Prostate gland (tissue), 2 donors: ENCODE measurements at regions not wholly inside any gene's neighbourhood (a gene's known extent, or its start where the extent isn't known, plus 50 kb on each side); places are given as distances from the start of the nearest gene placed in this dataset.

ENCODE experiments used
- DNase-seq: peaks from one replicate; pipeline ENCODE4 v3.0.0-alpha.2; 2019; ENCODE audit warnings: low spot score
- H3K27ac ChIP-seq, 2 donors: fragments of 200-600 bp; sonication (generic); 2 replicates each; pipeline ENCODE4 v1.5.1; 2017 to 2019
- H3K27me3 ChIP-seq: fragments of 200-600 bp; sonication (generic); replicated peaks from 2 replicates; pipeline ENCODE4 v1.5.1; 2019; ENCODE audit not compliant: insufficient read depth
- H3K36me3 ChIP-seq, 2 donors: fragments of 200-600 bp; sonication (generic); 1 replicate in 1 of 2; 2 replicates in 1 of 2; pipeline versions ENCODE4 v1.5.1 to v1.8.1; 2017 to 2019
- H3K4me1 ChIP-seq: fragments of 200-600 bp; sonication (generic); replicated peaks from 2 replicates; pipeline ENCODE4 v1.5.1; 2019
- H3K4me3 ChIP-seq, 2 donors: fragments of 200-600 bp; sonication (generic); 2 replicates each; pipeline ENCODE4 v1.5.1; 2017 to 2019
- H3K9me3 ChIP-seq: fragments of 200-600 bp; sonication (generic); 2 replicates; pipeline ENCODE4 v1.5.1; 2017
- POLR2A ChIP-seq: fragments of 450-650 bp; IDR thresholded peaks from one replicate; pipeline ENCODE4 v1.6.1; 2016; ENCODE audit warnings: antibody characterized with exemption, mild to moderate bottlenecking
- POLR2AphosphoS5 ChIP-seq: sonication (generic); formaldehyde crosslinking; IDR thresholded peaks from one replicate; pipeline ENCODE4 v1.6.1; 2017; ENCODE audit warnings: antibody characterized with exemption
- WGBS: methylation state at CpG from one replicate; pipeline ENCODE4 v1.1.5; 2018; 5-methylcytosine and 5-hydroxymethylcytosine counted together
- intact Hi-C: fragments of 100-400 bp; cut with DNase I; formaldehyde crosslinking; loops from one replicate; pipeline ENCODE4 v1.14.2; 2022
- TF ChIP-seq, protein P1 (sequence below), 4 experiments: fragments of 200-600 bp in 2 of 4; fragments of 450-650 bp in 2 of 4; sonication (generic) in 2 of 4; IDR thresholded peaks; 1 replicate in 3 of 4; 2 replicates in 1 of 4; pipeline ENCODE4 v1.5.1; 2016 to 2019; ENCODE audit warnings: antibody characterized with exemption in 4 of 4, mild to moderate bottlenecking in 2 of 4, moderate library complexity in 2 of 4

DNA sequence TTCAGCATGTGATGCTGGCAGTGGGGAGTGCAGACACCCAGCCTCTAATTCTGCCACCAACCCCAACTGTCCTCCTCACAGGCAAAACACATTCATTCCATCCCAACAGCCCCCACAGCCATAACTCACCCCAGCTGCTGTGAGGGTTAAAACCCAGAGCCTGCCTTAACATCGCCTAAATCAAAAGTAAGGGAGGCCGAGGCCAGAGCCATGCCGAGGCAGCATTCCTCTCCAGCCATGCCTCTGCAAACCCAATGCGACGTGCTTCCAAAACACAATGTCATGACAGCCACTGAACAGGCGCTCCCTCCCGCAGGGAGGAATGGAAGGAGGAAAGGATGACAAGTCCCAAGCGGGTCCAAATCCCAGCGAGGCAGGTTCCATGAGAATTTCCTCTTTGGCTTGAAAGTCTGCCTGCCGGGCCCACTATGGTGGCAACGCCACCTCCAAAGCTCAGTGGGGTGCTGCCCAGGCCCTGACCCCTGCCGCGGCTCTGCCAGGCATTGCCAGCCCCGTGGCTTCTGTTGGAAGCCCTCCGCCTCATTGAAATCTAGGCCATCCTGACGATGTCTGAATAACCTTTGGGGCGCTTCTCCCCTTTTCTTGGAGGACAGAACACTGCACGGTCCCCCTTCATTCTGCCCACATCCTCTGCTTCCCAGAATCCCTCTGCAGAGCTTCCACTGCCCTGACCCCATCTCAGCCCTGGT is 472.3 kb downstream of the BRD1 start:
- H3K4me1 ChIP-seq: no peaks in the 10 kb centered on the region
- H3K9me3 ChIP-seq: no peaks in the 10 kb centered on the region
- intact Hi-C loops: no loop called here
- no peak for TF ChIP-seq POLR2A
- TF ChIP-seq, protein P1, sequence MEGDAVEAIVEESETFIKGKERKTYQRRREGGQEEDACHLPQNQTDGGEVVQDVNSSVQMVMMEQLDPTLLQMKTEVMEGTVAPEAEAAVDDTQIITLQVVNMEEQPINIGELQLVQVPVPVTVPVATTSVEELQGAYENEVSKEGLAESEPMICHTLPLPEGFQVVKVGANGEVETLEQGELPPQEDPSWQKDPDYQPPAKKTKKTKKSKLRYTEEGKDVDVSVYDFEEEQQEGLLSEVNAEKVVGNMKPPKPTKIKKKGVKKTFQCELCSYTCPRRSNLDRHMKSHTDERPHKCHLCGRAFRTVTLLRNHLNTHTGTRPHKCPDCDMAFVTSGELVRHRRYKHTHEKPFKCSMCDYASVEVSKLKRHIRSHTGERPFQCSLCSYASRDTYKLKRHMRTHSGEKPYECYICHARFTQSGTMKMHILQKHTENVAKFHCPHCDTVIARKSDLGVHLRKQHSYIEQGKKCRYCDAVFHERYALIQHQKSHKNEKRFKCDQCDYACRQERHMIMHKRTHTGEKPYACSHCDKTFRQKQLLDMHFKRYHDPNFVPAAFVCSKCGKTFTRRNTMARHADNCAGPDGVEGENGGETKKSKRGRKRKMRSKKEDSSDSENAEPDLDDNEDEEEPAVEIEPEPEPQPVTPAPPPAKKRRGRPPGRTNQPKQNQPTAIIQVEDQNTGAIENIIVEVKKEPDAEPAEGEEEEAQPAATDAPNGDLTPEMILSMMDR (IDR thresholded peaks at IDR 0.05): no peak
- TF ChIP-seq POLR2AphosphoS5: no peak
- no peaks in the 10 kb centered on the region for H3K36me3 ChIP-seq
- H3K27ac ChIP-seq: no peak overlapping the region
- WGBS: 80% methylated on average over 18 of the region's 18 CpGs
- H3K27me3 ChIP-seq: peaks cover 10% of the 10 kb centered on the region
- no peak overlapping the region for H3K4me3 ChIP-seq
- no peak for DNase-seq

DNA sequence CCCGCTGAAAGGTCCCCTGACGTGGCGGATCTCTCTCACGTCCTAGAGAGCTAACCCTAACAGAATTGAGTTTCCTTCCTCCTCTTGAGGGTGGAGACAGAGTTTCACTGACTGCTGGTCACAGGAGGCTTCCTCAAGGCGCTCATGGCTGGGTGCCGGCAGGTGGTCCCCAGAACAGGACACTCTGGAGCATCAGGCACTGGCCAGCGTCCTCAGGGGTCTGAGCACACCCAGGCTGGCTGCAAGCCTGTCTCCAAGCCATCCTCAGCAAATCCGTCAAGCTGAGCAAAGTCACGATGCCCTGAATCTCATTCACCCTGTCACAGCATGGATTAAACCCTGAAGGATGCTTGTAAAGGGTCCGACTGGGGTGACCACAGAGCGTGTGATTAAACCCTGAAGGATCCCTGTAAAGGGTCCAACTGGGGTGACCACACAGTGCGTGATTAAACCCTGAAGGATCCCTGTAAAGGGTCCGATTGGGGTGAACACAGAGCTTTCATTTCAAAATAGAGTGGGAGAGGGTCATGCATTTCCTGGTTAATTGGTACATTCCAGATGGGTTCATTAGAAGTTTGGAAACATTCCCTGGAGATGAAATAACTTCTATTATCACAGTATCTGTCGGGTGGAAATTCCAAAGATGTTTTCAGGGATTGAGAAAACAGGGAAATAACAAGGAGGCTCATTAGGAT is 473.0 kb downstream of the BRD1 start:
- Histone ChIP-seq H3K9me3 (no peaks in the 10 kb centered on the region), H3K27ac (no peak overlapping the region), H3K27me3 (peaks cover 17% of the 10 kb centered on the region), H3K36me3 (no peaks in the 10 kb centered on the region), H3K4me3 (no peak overlapping the region), H3K4me1 (no peaks in the 10 kb centered on the region)
- intact Hi-C loops: no loop called here
- no peak for DNase-seq
- TF ChIP-seq POLR2A: no peak
- TF ChIP-seq, protein P1 (IDR thresholded peaks at IDR 0.05): no peak
- 62% methylated on average over 14 of the region's 14 CpGs for WGBS

DNA sequence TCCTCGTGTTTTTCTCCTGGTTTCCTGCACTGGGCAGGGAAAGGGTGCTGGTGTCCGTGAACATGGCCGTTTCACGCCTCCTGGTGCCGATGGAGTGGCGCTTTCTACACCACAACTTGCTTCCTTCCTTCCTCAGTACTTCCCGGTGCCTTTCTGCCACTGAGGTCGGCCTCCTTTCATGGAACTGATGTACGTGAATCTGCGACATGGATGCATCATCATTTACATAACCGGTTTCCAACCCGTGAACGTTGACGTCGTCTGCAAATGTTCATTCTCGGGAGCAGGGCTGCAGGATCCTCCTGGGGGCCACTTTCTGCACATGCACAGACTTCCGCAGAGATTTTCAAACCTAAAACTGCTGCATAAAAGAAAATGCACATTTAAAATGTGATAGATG is 474.4 kb downstream of the BRD1 start:
- no peak overlapping the region for H3K27ac ChIP-seq
- no peaks in the 10 kb centered on the region for H3K36me3 ChIP-seq
- DNase-seq: no peak
- TF ChIP-seq POLR2A: no peak
- TF ChIP-seq POLR2AphosphoS5: no peak
- TF ChIP-seq, protein P1 (IDR thresholded peaks at IDR 0.05): no peak
- intact Hi-C loops: no loop called here
- WGBS: 82% methylated on average over 17 of the region's 17 CpGs
- no peaks in the 10 kb centered on the region for H3K4me1 ChIP-seq
- H3K4me3 ChIP-seq: no peak overlapping the region
- H3K27me3 ChIP-seq: peaks cover 17% of the 10 kb centered on the region
- H3K9me3 ChIP-seq: no peaks in the 10 kb centered on the region

DNA sequence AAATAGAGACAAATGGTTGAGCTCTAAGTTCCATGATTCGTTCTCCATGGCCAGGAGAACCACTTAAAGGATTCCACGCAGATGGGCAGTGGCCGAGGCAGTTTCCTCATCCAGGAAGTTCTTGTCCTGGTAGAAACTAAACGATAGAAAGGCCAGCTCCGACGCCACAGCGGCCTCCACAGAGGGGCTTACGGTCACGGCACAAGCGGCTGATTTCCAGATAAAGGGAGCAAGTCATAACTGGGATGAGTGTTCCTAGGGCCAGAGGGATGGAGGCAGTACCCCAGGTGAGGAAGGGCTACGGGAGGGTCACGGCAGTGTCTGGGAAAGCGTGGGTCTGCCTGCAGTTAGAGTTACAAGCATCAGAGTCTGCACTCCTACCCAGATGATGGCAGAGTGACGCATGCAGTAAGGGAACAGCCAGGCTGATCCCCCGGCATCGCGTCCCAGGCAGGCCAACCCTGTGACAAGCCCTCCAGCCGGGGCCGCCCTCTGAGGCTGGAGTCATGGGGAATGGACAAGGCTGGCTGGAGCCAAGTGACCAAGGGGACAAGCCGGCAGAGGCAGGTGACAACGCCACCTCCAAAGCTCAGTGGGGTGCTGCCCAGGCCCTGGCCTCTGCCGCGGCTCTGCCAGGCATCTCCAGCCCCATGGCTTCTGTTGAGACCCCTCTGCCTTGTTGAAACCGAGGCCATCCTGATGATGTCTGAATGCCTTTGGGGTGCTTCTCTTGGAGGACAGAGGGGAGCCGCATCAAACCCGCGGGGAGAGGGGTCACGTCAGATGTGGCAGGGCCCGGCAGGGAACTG is 475.1 kb downstream of the BRD1 start:
- H3K27ac ChIP-seq: no peak overlapping the region
- H3K4me1 ChIP-seq: no peaks in the 10 kb centered on the region
- WGBS: 84% methylated on average over 27 of the region's 29 CpGs
- no peak overlapping the region for H3K4me3 ChIP-seq
- peaks cover 14% of the 10 kb centered on the region for H3K27me3 ChIP-seq
- DNase-seq: no peak
- TF ChIP-seq, protein P1 (IDR thresholded peaks at IDR 0.05): no peak
- TF ChIP-seq POLR2A: no peak
- TF ChIP-seq POLR2AphosphoS5: no peak
- H3K36me3 ChIP-seq: no peaks in the 10 kb centered on the region
- intact Hi-C loops: no loop called here
- H3K9me3 ChIP-seq: no peaks in the 10 kb centered on the region
